GM19328 (cell line): ENCODE measurements at regions not wholly inside any gene's neighbourhood (a gene's known extent, or its start where the extent isn't known, plus 50 kb on each side); places are given as distances from the start of the nearest gene placed in this dataset.

Experiments used
- ATAC-seq: cut with Tn5 transposase; IDR thresholded peaks from one replicate; pipeline ENCODE4 v1.9.1; 2021; ENCODE audit warnings: mild to moderate bottlenecking, moderate library complexity; ENCODE audit not compliant: unreplicated experiment

DNA sequence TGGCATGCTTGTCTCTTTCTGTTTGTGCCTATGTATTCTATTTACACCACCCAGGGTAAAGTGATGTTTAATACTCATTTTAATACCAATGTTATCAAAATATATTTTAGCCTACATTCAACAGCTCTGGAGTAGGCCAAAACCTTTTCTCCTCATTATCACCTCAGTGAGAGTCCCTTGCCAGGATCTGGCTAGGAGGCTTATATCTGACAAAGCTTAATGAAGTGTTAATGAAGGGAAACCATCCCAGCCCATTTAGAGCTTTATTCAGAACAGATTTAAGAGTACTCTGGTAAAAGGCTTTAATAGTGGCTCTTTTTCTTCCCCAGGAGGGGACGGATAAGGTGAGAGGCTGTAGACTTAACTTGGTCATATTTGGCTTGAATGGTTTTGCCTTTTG is 137.6 kb downstream of the GRIN2B start:
- ATAC-seq: no peak

DNA sequence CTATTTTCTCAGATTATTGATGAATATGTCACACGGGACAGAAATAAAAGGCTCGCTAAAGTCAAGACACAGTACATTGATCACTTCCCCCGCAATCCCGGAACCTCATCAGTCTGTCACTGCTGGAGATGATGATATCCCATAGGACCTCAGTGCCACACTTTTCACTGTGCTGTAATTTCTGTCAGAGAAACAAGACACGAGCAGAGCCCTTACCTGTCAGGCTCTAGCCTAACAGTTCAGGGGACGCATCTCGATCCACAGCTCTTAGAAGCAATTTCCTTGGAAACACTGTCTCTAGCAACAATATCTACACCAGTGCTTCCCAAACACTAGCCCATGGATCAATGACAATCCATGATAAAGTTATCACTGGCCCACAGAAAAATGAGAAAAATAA is 140.0 kb downstream of the GRIN2B start:
- ATAC-seq: no peak

DNA sequence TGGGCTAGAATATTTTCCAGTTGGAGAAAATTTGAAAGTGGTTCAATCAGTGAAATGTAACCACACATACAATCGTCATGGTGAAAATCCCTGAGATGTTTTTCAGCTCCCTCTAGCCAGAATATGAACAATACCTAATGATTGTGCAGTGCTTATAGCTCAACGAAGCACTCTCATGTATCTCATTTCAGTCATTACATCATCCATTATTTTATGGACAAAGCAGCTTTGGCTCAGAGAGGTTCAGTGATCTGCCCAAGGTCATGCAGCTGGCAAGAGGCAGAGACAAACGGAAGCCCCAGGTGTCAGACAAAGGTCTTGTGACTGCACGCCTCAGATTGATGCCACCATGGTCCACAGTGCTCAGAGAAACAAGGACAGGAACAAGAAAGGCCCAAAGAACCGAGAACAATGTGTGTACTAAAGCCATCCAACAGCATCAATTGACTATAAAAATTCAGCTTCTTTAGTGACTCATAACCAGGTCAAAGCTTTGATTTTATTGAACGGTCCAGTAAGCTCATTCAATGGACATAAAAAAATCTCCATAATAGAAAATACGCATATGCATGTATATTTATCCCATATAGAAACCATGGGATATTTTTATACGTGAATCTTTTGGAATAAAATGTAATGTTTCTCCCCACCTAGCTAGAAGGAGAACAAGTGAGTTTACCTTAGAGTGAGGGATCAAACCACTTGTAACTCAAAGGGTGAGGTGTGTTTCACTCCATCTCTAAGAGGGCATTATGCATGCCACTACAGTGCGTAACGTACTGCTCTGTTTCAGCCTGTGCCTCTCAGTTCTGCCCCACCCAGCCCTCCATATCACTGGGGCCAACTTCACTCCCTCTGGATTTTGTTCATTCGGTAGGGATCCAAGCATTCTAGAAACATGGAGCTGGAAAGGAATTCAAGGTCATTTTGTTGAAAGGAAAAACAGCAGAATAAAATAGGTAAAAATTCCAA is 141.8 kb downstream of the GRIN2B start:
- no peak for ATAC-seq

DNA sequence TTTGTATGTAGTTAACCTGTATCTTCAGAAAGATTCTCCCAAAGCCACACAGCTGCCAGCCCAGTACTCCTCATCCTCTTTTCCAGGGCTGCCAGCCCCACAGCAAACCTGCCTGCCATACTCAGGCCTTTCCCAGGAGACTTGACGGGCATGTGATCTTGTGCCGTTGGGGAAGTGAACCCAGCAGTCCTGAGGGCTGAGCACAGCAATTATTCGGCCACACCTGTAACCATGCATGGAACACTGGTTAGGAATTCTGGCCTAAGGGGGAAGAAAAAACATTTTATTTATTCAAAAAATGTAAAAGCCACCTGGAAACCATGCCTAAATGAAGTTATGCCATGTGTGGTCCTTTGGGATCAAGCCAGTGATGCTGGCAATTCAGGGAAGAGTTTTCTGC is 145.3 kb downstream of the GRIN2B start:
- no peak for ATAC-seq

DNA sequence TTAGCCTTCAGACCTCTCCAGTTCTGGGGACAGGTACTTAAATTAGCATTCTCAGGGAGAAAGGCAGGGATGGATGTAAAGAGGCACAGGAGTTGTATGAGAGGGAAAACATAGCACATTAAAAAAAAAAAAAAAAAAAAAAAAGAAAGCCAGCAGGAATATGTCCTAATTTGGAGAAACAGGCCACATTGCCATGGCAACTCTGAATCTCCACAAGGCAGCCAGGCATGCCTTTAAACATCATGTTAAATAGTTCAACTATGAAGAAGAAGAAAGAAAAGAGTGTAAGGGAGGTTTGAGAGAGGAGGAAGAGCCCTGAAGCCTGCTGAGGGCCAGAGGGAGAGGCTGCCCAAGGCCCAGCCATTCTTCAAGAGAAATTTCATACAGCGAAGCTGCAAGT is 145.8 kb downstream of the GRIN2B start:
- ATAC-seq: no peak

DNA sequence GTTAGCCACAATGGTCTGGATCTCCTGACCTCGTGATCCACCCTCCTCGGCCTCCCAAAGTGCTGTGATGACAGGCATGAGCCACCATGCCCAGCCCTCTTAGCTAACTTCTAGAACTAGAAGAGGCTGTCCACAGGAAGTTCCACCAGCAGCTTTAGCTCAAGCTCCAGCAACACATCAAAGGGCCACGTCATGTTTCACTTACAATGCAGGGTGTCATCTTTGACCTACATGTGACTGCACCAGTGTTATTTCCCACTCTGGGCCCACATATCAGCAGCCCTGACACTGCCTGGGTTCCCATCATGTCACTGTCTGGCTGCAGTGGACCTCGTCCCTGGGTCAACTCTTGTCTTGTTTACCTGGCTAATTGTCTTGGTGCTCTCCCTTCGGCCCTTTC is 147.2 kb downstream of the GRIN2B start:
- ATAC-seq: no peak

DNA sequence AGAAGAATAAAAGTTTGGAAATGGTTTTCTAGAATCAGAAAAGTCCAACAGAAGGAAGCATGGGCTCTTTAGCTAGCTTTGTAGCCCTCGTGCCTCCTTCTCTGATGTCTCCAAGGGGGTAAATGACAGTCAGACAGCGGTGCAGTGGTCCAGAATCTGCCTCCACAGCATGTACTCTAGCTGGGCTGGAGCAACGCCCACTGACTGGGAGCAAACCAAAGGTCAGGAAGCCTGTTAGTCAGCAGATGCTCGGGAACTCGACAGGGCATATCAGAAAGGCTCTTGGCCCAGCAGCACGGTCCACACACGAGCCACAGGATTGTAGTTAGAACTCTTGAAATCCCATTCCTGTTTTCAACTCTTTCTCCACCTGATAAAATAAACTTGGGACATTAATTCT is 164.3 kb downstream of the GRIN2B start:
- ATAC-seq: no peak

DNA sequence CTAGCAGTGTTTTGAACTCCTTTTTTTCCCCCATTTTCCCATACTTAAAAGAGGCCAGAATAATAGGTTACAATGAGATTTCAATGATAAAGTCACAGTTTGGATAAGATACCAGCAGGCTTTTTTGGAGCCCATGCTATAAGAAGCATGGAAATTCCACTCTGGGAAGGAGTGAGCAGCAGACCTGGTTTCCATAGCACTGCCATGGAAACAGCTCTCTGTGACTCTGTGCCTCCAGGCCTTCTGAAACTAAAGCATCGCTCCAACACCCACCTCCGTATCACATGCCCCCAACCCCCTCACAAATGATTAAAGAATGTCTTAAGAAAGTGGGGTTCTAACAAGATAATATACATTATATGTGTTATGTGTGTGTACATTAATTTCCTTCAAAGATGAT is 165.0 kb downstream of the GRIN2B start:
- ATAC-seq: no peak

DNA sequence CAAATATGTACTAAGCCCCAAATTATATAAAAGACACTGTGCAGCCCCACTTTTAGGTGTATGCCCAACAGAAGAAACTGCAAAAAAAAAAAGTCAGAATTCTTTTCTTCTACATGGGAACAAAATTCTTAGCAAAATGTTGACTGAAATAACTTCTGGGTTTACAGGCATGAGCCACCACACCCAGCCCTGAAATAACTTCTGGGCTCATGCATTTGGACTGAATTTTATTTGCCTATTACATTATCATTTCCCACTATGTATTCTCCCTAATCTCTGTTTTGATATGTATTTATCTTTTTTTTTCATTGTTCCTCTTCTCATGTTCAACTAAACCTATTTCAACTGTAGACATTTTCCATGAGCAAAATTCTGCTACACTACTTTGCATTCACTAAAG is 169.2 kb downstream of the GRIN2B start:
- ATAC-seq: no peak

DNA sequence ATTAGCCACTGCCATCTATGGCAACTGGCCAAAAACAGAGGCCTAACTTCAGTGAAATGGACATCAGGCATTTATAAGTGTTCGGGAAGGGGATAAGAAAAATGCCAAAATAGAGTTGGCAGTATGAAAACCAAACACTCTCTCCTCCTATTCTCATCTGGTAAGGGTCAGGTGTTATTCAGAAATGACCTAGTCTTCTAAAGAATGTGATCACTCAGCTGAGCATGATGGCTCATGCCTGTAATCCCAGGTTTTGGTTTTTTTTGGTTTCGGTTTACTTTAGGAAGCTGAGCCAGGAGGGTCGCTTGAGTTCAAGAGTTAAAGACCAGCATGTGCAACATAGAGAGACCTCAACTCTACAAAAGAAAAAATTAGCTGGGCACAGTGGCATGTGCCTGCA is 170.3 kb downstream of the GRIN2B start:
- no peak for ATAC-seq

DNA sequence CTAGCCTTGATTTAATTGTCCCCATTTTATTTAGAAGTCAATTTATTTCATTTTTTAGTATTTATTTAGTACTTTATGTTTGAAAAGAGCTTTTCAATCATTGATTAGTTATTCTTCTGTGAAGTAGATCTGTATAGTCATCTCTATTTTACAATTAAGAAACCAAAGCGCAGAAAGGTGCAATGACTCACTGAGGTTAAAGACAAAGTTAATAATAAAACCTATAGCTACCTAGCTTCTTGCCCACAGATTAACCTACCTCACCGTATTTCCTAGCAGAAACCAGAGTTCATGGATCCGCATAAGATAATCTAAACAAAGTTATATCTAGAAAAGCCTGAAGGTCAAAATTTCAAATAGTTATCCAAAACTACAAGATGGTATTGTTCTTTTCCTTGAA is 176.4 kb downstream of the GRIN2B start:
- ATAC-seq: no peak

DNA sequence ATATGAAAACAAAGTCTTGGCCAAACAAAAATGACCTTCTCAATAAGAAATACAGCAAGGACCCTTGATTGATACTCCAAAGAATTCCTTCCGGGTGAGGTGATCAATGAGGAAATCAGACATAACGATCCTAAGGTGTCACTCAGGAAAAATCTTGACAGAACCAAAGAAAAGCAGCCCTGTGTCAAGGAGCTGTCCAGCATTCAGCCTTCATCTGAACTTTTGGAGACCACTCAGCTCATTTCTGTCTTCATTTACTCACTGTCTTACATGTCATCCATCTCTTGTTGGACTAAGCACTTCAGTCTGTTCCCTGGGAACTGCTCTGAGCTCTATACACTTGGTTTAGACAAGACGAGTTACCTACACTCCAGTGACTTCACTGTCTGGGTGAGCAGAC is 179.9 kb downstream of the GRIN2B start:
- no peak for ATAC-seq

DNA sequence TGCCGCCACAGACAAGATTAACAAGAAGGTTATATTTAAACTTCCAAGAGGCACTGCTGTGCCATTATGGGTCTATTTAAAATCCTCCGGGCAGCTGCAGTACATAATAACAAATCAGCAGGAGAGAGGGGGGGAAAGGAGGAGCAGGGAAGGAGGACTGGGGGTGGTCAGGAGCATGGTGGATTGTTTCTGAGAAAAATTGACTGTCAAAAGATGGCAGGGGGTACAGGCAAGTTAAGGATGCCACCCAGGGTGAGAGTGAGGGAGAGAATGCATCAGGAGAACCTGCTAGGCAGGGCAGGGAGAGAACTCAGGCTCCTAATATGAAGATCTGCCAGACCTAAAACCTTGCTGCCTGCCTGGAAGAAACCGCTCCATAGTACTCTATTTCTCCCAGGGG is 181.8 kb downstream of the GRIN2B start:
- ATAC-seq: no peak

DNA sequence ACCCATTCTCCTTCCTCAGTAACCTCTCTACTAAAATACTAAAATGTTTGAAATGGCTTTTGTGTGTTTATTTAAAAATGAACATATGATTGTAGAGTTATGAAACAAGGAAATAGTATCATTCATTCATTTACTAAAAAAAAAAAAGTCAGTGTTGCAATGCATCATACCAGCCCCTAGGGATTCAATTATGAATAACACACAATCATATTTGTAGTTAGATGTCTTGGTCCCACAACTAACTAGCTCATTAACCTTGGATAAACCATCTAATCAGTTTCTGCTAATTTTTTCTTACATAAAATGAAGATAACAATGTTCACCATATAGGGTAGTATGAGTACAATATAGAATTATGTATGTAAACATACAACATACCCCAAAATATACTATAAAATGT is 183.2 kb downstream of the GRIN2B start:
- no peak for ATAC-seq

DNA sequence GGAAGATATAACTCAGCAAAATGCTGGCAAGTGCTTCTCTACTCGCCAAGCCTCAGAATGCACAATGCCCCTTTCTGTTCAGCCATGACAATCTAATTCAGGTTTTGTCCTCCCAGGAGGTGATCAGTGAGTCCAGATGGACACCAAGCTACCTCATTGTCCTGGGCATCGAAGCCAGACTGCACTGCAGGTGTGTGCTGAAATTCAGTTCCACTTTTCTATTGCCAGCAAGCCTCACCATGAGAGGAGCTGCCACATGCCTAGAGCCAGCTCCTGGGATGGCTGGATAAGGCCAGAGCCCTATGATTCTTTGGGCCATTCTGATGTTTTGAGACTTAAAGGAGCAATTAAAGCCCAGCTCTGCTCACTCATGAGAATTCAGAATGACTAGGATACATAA is 186.7 kb downstream of the GRIN2B start:
- ATAC-seq: no peak

DNA sequence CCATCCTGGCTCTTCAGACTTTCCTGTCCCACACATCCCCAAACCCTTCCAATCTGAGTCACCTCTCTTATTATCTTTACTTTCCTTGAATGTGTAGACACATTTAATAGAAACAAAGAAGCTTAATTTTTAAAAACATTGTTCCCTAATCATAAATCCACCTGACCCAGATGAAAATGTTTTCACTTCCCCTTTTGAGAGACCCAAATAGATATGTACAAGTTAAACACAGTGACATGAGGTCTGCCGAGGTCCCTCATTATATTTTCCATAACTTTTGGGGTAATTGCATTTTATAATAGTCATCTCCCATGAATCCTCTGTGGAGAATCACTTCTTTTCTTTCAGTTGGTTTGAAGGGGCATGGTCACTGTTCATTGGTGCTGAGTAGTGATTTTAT is 191.1 kb downstream of the GRIN2B start:
- ATAC-seq: no peak

DNA sequence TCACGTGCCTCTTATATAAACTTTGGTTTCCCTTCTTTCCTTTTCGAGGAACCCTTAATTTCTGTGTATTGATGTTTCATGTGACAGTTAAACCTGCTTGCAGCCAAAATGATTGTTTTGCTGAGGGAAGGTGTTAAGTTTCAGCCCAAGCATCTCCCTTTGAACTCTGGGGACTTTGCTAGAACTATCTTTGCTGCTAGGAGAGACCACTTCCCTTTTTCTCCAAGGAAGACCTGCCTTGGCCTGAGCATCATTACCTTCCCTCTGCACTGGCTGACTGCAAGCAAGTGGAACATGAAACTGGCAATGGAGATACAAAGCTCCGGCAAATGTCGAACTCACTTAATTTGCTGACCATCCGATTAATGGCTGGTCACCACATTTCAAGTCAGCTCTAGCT is 192.8 kb downstream of the GRIN2B start:
- ATAC-seq: no peak

DNA sequence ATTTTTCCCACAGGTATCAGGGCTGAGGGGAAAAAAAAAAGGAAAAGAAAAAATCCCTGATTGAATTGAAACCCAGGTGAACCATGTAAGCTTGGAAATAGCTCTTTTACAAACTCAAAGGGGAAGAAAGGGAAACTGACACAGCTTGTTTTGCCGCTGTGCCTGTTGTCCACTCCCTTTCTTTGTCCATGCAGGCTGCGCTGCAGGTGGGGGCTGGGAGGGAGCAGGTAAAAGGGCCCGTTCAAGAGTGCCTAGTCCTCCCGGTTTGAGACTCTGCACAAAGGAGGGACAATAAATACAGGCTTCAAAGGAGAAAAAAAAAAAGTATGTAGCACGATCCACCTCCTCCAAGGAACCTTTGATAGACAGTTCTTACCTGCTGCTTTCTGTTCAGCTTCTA is 194.8 kb downstream of the GRIN2B start:
- no peak for ATAC-seq

DNA sequence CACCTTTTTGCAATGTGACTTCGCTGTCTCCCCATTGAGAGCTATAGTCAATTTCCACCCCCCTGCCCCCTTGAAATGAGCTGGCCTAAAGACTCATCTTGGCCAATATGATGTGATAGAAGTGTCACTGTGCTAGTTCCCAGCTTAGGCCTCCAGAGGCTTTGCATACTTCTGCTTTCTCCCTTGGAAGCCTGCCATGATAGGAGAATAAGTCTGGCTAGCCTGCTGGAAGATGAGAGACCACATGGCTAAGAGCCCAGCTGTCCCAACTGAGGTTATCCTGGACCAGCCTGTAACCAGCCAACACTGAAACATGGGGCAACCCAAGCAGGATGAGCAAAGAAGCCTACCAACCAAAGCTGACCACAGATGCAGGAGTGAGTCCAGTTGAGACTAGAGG is 196.9 kb downstream of the GRIN2B start:
- ATAC-seq: no peak

DNA sequence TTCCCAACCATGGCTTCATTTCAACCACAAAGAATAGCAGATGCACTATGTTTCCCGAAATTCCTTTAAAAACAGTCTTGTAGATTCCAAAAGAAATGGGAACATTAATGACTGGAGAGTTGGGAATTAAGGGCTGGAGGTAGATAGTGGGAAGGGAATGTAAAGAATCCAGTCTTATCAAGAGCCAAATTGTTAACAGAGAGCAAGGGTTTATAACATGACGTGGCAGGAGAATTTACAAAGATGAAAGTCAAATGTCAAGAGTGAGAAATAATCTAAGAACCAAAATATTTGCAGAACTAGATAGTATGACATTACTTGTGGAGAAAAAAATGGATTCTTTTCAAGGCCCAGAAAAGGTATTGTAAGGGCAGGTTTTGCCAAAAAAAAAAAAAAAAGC is 200.9 kb downstream of the GRIN2B start:
- no peak for ATAC-seq

DNA sequence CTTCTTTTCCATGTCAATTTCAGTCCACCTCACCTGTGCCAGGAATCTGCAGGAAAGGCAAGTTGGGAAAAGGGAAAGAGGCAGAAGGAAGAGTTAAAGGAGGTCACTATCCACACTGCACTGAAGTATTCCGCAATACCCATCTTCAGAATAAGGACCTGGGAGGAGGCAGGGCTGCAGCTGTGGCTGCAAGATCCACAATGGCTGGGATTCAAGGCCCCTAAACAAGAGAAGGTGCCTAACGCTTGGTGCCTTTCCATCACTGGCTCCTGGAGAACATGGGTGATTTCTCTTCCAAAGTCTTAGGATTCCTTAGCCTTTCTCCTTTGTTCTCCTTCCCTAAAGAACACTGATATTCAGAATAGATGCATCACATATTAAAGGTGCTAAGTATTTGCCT is 204.0 kb downstream of the GRIN2B start:
- no peak for ATAC-seq

DNA sequence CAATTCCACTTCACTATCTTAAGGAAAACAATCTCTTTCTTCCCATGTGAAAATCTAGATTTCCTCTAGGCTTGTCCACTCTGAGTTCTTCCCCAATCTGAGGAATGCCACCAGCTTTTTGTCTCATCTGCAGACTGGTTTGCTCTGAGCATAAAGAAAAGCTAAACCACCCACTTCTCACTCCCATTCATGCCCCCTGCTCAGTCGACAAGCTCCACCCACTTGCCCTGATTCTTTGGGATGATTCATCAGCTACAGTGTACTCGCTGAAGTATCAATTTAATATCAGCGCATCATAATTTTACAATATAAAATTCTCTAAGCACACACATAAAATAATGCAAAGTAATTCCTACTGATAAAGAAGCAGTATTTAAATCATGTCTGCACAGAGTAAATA is 209.1 kb downstream of the GRIN2B start:
- ATAC-seq: no peak

DNA sequence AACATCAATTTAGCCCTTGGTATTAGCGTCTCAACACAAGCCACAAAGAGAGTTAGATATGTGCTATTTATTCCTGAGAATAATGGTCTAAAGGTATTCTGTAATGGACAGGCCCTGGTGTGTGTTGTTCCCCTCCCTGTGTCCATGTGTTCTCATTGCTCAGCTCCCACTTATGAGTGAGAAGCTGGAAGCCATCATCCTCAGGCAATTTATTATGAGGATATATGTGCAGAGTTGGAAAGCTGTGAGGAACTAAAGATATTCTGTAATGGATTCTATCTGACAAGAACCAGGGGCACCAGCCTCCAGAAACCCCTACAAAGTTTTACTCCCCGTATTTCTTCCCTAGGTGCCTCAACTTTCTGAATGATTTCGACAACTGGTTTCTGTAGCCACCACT is 210.8 kb downstream of the GRIN2B start:
- ATAC-seq: no peak
